ENCODE measurements at regions not wholly inside any gene's neighbourhood (a gene's known extent, or its start where the extent isn't known, plus 50 kb on each side); places are given as distances from the start of the nearest gene placed in this dataset.

DNA sequence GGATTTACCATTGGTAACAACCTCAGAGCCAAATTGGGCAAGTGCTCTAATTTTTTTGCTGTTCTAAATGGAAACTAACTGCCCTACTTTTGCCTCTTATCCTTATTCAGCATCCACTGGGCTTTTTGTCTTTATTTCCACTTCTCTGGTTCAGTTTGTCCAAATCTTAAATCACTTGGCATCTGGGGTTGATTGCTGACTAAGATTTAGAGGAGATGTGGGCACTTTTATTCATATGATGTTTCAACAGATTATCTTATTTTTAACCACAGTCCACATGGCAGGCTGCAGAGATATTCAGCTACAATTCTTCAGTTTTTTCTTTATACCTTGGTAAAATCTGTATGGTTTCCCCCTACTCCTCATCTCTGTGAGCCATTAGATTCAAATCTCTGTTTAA lies 1161.4 kb upstream of the PCDH7 start:
- H4K20me1 ChIP-seq (replicated peaks in 1 of 2; ENCODE audit: control insufficient read depth in 1 of 2, insufficient read depth in 2 of 2, low read length in 2 of 2) = no peaks in the 10 kb centered on the region
- H4K91ac ChIP-seq (replicated peaks; ENCODE audit: insufficient read length, low read length) = no peak overlapping the region
- no peak overlapping the region for H2BK15ac ChIP-seq (ENCODE audit: low read length)
- ChIA-PET POLR2A (ENCODE audit: partially characterized antibody) (no interaction called here), CTCF (ENCODE audit: partially characterized antibody) (no interaction called here)
- H3K27me3 ChIP-seq (replicated peaks in 1 of 4; ENCODE audit: control insufficient read depth in 3 of 4, extremely low read depth in 1 of 4, insufficient read depth in 3 of 4, low read length in 3 of 4) = no peaks in the 10 kb centered on the region
- no peak overlapping the region for H3K4ac ChIP-seq (replicated peaks; ENCODE audit: insufficient read length, low read depth, low read length)
- H3K9me3 ChIP-seq (ENCODE audit: insufficient read depth in 2 of 2, low read depth in 1 of 2, low read length in 1 of 2) = no peaks in the 10 kb centered on the region
- no peak overlapping the region for H2BK12ac ChIP-seq (ENCODE audit: low read depth, low read length)
- no peak overlapping the region for H4K8ac ChIP-seq (ENCODE audit: extremely low read depth, insufficient read depth, low read length)
- TF ChIP-seq HDAC2 (IDR thresholded peaks at IDR 0.05; ENCODE audit: borderline replicate concordance in 1 of 2, low read depth in 2 of 2, low read length in 2 of 2) (no peak), NRF1 (IDR thresholded peaks at IDR 0.05; ENCODE audit: low read depth, low read length) (no peak), RNF2 (IDR thresholded peaks at IDR 0.05; ENCODE audit: borderline replicate concordance, low read depth, low read length, missing control alignments, poor library complexity, severe bottlenecking) (no peak), ZNF274 (IDR thresholded peaks at IDR 0.05; ENCODE audit: borderline replicate concordance, extremely low read depth, low read length) (no peak), CHD1 (IDR thresholded peaks at IDR 0.05; ENCODE audit: low read depth, low read length) (no peak), GABPA (IDR thresholded peaks at IDR 0.05; ENCODE audit: borderline replicate concordance, insufficient read depth, low read length) (no peak), EZH2 (IDR thresholded peaks at IDR 0.05; ENCODE audit: low read depth, low read length, severe bottlenecking) (no peak), YY1 (IDR thresholded peaks at IDR 0.05; ENCODE audit: low read depth, low read length) (no peak), SIN3A (conservative IDR thresholded peaks at IDR 0.05 in 1 of 2, IDR thresholded peaks at IDR 0.05 in 1 of 2; ENCODE audit: low read depth in 1 of 2, low read length in 2 of 2) (no peak), SP1 (IDR thresholded peaks at IDR 0.05; ENCODE audit: low read depth, low read length) (no peak)
- TF ChIP-seq, protein P1, sequence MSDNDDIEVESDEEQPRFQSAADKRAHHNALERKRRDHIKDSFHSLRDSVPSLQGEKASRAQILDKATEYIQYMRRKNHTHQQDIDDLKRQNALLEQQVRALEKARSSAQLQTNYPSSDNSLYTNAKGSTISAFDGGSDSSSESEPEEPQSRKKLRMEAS (IDR thresholded peaks at IDR 0.05) = no peak
- TF ChIP-seq, protein P2, sequence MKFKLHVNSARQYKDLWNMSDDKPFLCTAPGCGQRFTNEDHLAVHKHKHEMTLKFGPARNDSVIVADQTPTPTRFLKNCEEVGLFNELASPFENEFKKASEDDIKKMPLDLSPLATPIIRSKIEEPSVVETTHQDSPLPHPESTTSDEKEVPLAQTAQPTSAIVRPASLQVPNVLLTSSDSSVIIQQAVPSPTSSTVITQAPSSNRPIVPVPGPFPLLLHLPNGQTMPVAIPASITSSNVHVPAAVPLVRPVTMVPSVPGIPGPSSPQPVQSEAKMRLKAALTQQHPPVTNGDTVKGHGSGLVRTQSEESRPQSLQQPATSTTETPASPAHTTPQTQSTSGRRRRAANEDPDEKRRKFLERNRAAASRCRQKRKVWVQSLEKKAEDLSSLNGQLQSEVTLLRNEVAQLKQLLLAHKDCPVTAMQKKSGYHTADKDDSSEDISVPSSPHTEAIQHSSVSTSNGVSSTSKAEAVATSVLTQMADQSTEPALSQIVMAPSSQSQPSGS (IDR thresholded peaks at IDR 0.05; ENCODE audit: low read length) = no peak
- H3K4me2 ChIP-seq (ENCODE audit: insufficient read depth in 1 of 2, low read depth in 2 of 2, low read length in 2 of 2) = no peak overlapping the region
- H4K5ac ChIP-seq (ENCODE audit: insufficient read length, low read depth, low read length) = no peak overlapping the region
- no peaks in the 10 kb centered on the region for H3K36me3 ChIP-seq (ENCODE audit: control insufficient read depth in 2 of 4, insufficient read depth in 4 of 4, low read length in 3 of 4)
- no peaks in the 10 kb centered on the region for H3K23me2 ChIP-seq (ENCODE audit: low read depth, low read length)
- no peak overlapping the region for H2AFZ ChIP-seq (ENCODE audit: low read length)
- H3K14ac ChIP-seq (ENCODE audit: insufficient read length) = no peak overlapping the region
- DNase-seq (ENCODE audit: low read depth in 1 of 2, low spot score in 2 of 2) (no peak), FAIRE-seq (no peak)
- no peaks in the 10 kb centered on the region for H3K79me2 ChIP-seq (ENCODE audit: control insufficient read depth in 1 of 2, insufficient read depth in 2 of 2, low read length in 2 of 2)
- H3K18ac ChIP-seq (ENCODE audit: extremely low read depth, low read length) = no peak overlapping the region
- no peak overlapping the region for H2BK5ac ChIP-seq (ENCODE audit: low read depth, low read length)
- H3K23ac ChIP-seq (ENCODE audit: insufficient read length) = no peak overlapping the region
- no peak overlapping the region for H2AK5ac ChIP-seq (ENCODE audit: low read depth, low read length)
- H3K9ac ChIP-seq (replicated peaks in 1 of 4; ENCODE audit: extremely low read depth in 1 of 4, low read depth in 3 of 4, low read length in 3 of 4) = no peak overlapping the region
- no peaks in the 10 kb centered on the region for H3K4me1 ChIP-seq (replicated peaks in 1 of 4; ENCODE audit: control insufficient read depth in 3 of 4, insufficient read depth in 4 of 4, low read length in 3 of 4)
- no peak overlapping the region for H3K56ac ChIP-seq (replicated peaks; ENCODE audit: insufficient read length, low read depth, low read length)
- H3K27ac ChIP-seq (ENCODE audit: low read depth, low read length) = no peak overlapping the region
- H2BK120ac ChIP-seq (replicated peaks; ENCODE audit: low read depth, low read length) = no peak overlapping the region
- no peak overlapping the region for H2BK20ac ChIP-seq (ENCODE audit: low read length)
- H3K4me3 ChIP-seq (ENCODE audit: extremely low read depth in 1 of 4, insufficient read depth in 2 of 4, low read depth in 3 of 4, low read length in 4 of 4) = no peak overlapping the region
- no peaks in the 10 kb centered on the region for H3K79me1 ChIP-seq (ENCODE audit: low read depth, low read length)
